ENCODE measurements at regions not wholly inside any gene's neighbourhood (a gene's known extent, or its start where the extent isn't known, plus 50 kb on each side); places are given as distances from the start of the nearest gene placed in this dataset.

- no peak for TF ChIP-seq PATZ1 (CRISPR knock-in tag; IDR thresholded peaks at IDR 0.05; ENCODE audit: borderline replicate concordance)
- no peak for TF ChIP-seq ESRRG (CRISPR knock-in tag; IDR thresholded peaks at IDR 0.05)
- no peak for TF ChIP-seq ZNF70 (CRISPR knock-in tag; IDR thresholded peaks at IDR 0.05)
- no peak for TF ChIP-seq CSRNP3 (CRISPR knock-in tag; IDR thresholded peaks at IDR 0.05)
- no peak for TF ChIP-seq ZFP30 (CRISPR knock-in tag; IDR thresholded peaks at IDR 0.05)
- TF ChIP-seq SNAI2 (CRISPR knock-in tag; IDR thresholded peaks at IDR 0.05), result no peak
- TF ChIP-seq CREB5 (CRISPR knock-in tag; IDR thresholded peaks at IDR 0.05; ENCODE audit: low read depth), result no peak
- no peak for TF ChIP-seq PPARA (CRISPR knock-in tag; IDR thresholded peaks at IDR 0.05; ENCODE audit: borderline replicate concordance)
- TF ChIP-seq POU6F1 (CRISPR knock-in tag; IDR thresholded peaks at IDR 0.05; ENCODE audit: borderline replicate concordance, low read depth), result no peak
- TF ChIP-seq TOX (CRISPR knock-in tag; IDR thresholded peaks at IDR 0.05; ENCODE audit: borderline replicate concordance), result no peak
- TF ChIP-seq ISL1 (CRISPR knock-in tag; IDR thresholded peaks at IDR 0.05), result no peak
- no peak for TF ChIP-seq ARNTL (CRISPR knock-in tag; IDR thresholded peaks at IDR 0.05; ENCODE audit: borderline replicate concordance, low read depth)
Measured at GRCh38 chr11:29153078-29153477, 863.8 kb downstream of the KCNA4 start.
